Duodenal mucosa (tissue), 2 donors: ENCODE measurements at regions not wholly inside any gene's neighbourhood (a gene's known extent, or its start where the extent isn't known, plus 50 kb on each side); places are given as distances from the start of the nearest gene placed in this dataset.
"Not testable (repeated sequence)": the region's sequence is repeated elsewhere in the genome, so short reads cannot be mapped to it uniquely, and the experiment has no call there.

Experiments
- H3K27ac ChIP-seq: one replicate; pipeline ENCODE4 v1.7.0; 2013; ENCODE audit warnings: low read depth, low read length
- H3K27me3 ChIP-seq, 2 donors: one replicate each; pipeline ENCODE4 v1.7.0; 2013; ENCODE audit warnings: low read length in 2 of 2, control low read depth in 1 of 2; ENCODE audit not compliant: insufficient read depth in 2 of 2, control insufficient read depth in 1 of 2
- H3K36me3 ChIP-seq, 2 donors: one replicate each; pipeline ENCODE4 v1.7.0; 2013; ENCODE audit warnings: low read length in 2 of 2, control low read depth in 1 of 2; ENCODE audit not compliant: insufficient read depth in 2 of 2, control insufficient read depth in 1 of 2
- H3K4me1 ChIP-seq, 2 donors: one replicate each; pipeline ENCODE4 v1.7.0; 2013; ENCODE audit warnings: low read length in 2 of 2, control low read depth in 1 of 2; ENCODE audit not compliant: insufficient read depth in 2 of 2, control insufficient read depth in 1 of 2
- H3K4me3 ChIP-seq, 2 donors: one replicate each; pipeline ENCODE4 v1.7.0; 2013; ENCODE audit warnings: low read length in 2 of 2, low read depth in 1 of 2
- H3K9ac ChIP-seq, 2 donors: one replicate each; pipeline ENCODE4 v1.7.0; 2013; ENCODE audit warnings: low read length in 2 of 2, low read depth in 1 of 2
- H3K9me3 ChIP-seq, 2 donors: one replicate each; pipeline ENCODE4 v1.7.0; 2013; ENCODE audit warnings: low read length in 2 of 2, control low read depth in 1 of 2; ENCODE audit not compliant: control insufficient read depth in 1 of 2

DNA sequence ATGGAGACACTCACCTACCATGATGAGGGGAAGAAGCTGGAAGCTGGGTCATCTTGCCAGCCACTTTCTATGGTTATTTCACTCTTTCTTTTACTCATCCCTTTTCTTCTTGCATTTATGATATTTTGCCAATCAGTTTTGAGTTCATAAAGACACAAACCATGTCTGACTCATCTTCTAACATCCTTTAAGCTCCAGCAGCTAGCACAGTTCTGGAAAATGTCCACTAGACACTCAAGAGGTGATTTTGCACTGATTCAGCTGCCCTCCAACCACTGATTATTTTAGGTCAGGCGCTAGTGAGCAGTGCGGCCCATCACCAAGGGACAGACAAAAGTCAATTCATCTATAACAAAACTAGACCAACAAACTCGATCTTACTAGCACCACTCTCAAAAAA, 537.1 kb upstream of the ID2 start:
- Histone ChIP-seq H3K9ac (no peak overlapping the region), H3K4me3 (no peak overlapping the region), H3K36me3 (no peaks in the 10 kb centered on the region), H3K4me1 (peaks cover 10 to 11% of the 10 kb centered on the region in 2 donors), H3K27me3 (no peaks in the 10 kb centered on the region), H3K9me3 (no peaks in the 10 kb centered on the region), H3K27ac (no peak overlapping the region)

DNA sequence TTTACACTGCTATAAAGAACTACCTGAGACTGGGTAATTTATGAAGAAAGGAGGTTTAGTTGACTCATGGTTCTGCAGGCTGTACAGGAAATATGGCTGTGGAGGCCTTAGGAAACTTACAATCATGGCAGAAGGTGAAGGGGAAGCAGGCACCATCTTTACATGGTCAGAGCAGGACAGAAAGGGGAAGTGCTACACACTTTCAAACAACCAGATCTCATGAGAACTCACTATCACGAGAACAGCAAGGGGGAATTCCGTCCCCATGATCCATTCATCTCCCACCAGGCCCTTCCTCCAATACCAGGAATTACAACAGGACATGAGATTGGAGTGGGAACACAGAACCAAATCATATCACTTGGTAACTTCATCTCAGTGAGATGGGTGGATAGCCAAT, 536.5 kb upstream of the ID2 start:
- H3K36me3 ChIP-seq: not testable (repeated sequence)

GRCh38 chr2:8146132-8147005, 535.5 kb upstream of the ID2 start:
- Histone ChIP-seq H3K36me3 (no peaks in the 10 kb centered on the region), H3K9me3 (no peaks in the 10 kb centered on the region), H3K27ac (no peak overlapping the region), H3K4me3 (no peak overlapping the region), H3K9ac (no peak overlapping the region), H3K4me1 (peaks cover 10 to 11% of the 10 kb centered on the region in 2 donors), H3K27me3 (no peaks in the 10 kb centered on the region)

More for the DNA sequence above, 536.5 kb upstream of the ID2 start:
- not testable (repeated sequence) for H3K27me3 ChIP-seq, H3K9me3 ChIP-seq, H3K27ac ChIP-seq, H3K4me3 ChIP-seq, H3K9ac ChIP-seq
- H3K4me1 ChIP-seq: peaks cover 10 to 11% of the 10 kb centered on the region in 2 donors

DNA sequence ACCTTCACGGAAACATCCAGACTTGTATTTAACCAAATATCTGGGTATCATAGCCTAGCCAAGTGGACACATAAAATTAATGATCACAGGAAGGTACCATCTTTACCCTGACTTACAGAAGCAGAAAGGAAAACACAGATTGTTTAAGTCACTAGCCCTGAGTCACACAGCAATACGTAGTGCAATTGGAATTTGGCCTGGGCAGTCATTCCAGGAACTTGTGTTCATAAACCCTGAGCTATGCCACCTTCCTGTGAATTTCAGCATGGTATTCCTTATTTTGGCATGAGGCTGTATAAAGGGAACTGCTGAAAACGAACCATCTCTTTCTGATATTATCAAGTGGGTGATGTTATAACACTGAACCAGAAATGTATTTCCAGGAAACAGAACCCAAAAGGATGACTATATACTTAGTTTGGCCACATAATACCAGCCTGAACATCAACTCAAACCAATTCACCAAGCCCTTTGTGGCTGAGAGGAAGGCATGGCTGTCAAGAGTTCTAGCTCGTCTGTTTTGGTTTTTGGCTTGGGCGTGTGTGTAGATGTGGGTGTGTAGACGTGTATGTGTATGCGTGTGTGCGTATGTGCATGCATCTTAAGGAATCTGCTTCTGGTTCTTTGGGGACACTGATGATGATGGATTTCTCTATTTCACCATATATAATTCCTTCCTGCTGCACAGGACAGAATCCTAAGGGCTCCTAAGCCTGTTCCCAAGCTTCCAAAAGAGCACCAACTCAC, 533.4 kb upstream of the ID2 start:
- Histone ChIP-seq H3K36me3 (no peaks in the 10 kb centered on the region), H3K27me3 (no peaks in the 10 kb centered on the region), H3K9me3 (no peaks in the 10 kb centered on the region), H3K9ac (no peak overlapping the region), H3K4me3 (no peak overlapping the region), H3K4me1 (peaks cover 10 to 11% of the 10 kb centered on the region in 2 donors), H3K27ac (no peak overlapping the region)

- no peaks in the 10 kb centered on the region for H3K36me3 ChIP-seq
- H3K27ac ChIP-seq: no peak overlapping the region
- H3K9ac ChIP-seq: no peak overlapping the region
- H3K4me3 ChIP-seq: no peak overlapping the region
- no peaks in the 10 kb centered on the region for H3K9me3 ChIP-seq
- no peaks in the 10 kb centered on the region for H3K27me3 ChIP-seq
- peaks cover 10 to 11% of the 10 kb centered on the region in 2 donors for H3K4me1 ChIP-seq
Measured at GRCh38 chr2:8149007-8149405, 532.9 kb upstream of the ID2 start.

GRCh38 chr2:8149985-8150539, 531.8 kb upstream of the ID2 start:
- H3K9ac ChIP-seq: no peak overlapping the region
- no peaks in the 10 kb centered on the region for H3K36me3 ChIP-seq
- H3K27me3 ChIP-seq: no peaks in the 10 kb centered on the region
- no peak overlapping the region for H3K4me3 ChIP-seq
- no peak overlapping the region for H3K27ac ChIP-seq
- H3K9me3 ChIP-seq: no peaks in the 10 kb centered on the region
- peaks cover 6 to 10% of the 10 kb centered on the region in 2 donors for H3K4me1 ChIP-seq

- Histone ChIP-seq H3K4me3 (no peak overlapping the region), H3K27ac (no peak overlapping the region), H3K9ac (no peak overlapping the region), H3K27me3 (no peaks in the 10 kb centered on the region), H3K36me3 (no peaks in the 10 kb centered on the region), H3K9me3 (no peaks in the 10 kb centered on the region), H3K4me1 (no peaks in the 10 kb centered on the region)
Measured at GRCh38 chr2:8151888-8152287, 530.0 kb upstream of the ID2 start.

- H3K27me3 ChIP-seq: no peaks in the 10 kb centered on the region
- H3K4me3 ChIP-seq: no peak overlapping the region
- H3K9me3 ChIP-seq: no peaks in the 10 kb centered on the region
- H3K9ac ChIP-seq: no peak overlapping the region
- H3K36me3 ChIP-seq: no peaks in the 10 kb centered on the region
- no peaks in the 10 kb centered on the region for H3K4me1 ChIP-seq
- no peak overlapping the region for H3K27ac ChIP-seq
Measured at GRCh38 chr2:8152392-8153257, 529.2 kb upstream of the ID2 start.

DNA sequence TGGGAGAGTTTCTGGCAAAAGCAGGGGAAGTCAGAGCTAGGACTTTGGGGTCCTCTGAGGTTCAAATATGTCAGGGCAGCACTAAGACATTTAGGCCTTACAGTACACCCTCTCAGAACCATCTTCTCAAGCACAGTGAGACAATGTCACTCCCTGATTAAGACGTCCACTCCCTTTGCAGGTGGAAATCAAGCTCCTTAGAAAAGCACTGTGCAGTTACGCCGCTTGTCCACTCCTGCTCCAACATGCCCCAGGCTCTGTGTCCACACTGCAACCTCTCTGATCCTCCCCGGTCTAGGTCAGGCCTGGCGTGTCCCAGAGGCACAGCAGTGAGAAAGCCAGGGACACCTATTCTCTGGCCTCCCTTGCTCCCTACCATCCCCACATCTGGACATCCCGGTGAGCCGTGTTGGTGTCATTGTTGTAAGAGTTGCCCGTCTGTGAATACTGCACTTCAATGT, 528.6 kb upstream of the ID2 start:
- H3K36me3 ChIP-seq: no peaks in the 10 kb centered on the region
- no peak overlapping the region for H3K4me3 ChIP-seq
- H3K27ac ChIP-seq: no peak overlapping the region
- H3K4me1 ChIP-seq: no peaks in the 10 kb centered on the region
- no peaks in the 10 kb centered on the region for H3K9me3 ChIP-seq
- H3K9ac ChIP-seq: no peak overlapping the region
- H3K27me3 ChIP-seq: no peaks in the 10 kb centered on the region
